CD4-positive, alpha-beta T cell (primary cell): ENCODE measurements at regions not wholly inside any gene's neighbourhood (a gene's known extent, or its start where the extent isn't known, plus 50 kb on each side); places are given as distances from the start of the nearest gene placed in this dataset.

Source experiments
- ATAC-seq: fragments of 200-7000 bp; cut with Tn5 transposase; one replicate; pipeline ENCODE4 v1.10.0; 2022; ENCODE audit warnings: mild to moderate bottlenecking; ENCODE audit not compliant: poor library complexity
- CTCF ChIA-PET: fragments of 350-600 bp; sonication (Branson Sonifier 250); formaldehyde crosslinking; loops from one replicate; lab custom pipeline; 2021; ENCODE audit warnings: antibody characterized with exemption, inconsistent platforms; lab: Charles Lee
- POLR2A ChIA-PET: fragments of 350-600 bp; sonication (Branson Sonifier 250); formaldehyde crosslinking; loops from one replicate; lab custom pipeline; 2021; ENCODE audit warnings: antibody characterized with exemption, inconsistent platforms; lab: Charles Lee
- DNase-seq, 14 experiments: peaks; one replicate each; pipeline ENCODE4 v3.0.0-alpha.2; 2013 to 2020; ENCODE audit warnings: mixed read lengths in 2 of 14
- H3K27ac ChIP-seq, 2 donors: one replicate each; pipeline versions ENCODE4 v1.5.1 to v1.7.0; 2013; ENCODE audit warnings: low read length in 2 of 2, low read depth in 1 of 2, mild to moderate bottlenecking in 1 of 2
- H3K27me3 ChIP-seq, 2 experiments: 1 replicate in 1 of 2; 2 replicates in 1 of 2; pipeline versions ENCODE4 v1.6.1 to v1.7.0; 2013; ENCODE audit warnings: low read length in 2 of 2, control low read depth in 1 of 2, mild to moderate bottlenecking in 1 of 2, moderate library complexity in 1 of 2; ENCODE audit not compliant: insufficient read depth in 2 of 2, control insufficient read depth in 1 of 2
- H3K36me3 ChIP-seq: one replicate; pipeline ENCODE4 v1.6.1; 2013; ENCODE audit warnings: low read length, control low read depth; ENCODE audit not compliant: insufficient read depth
- H3K4me1 ChIP-seq: one replicate; pipeline ENCODE4 v1.6.1; 2013; ENCODE audit warnings: low read length, control low read depth; ENCODE audit not compliant: insufficient read depth
- H3K4me3 ChIP-seq: one replicate; pipeline ENCODE4 v1.5.1; 2013; ENCODE audit warnings: mild to moderate bottlenecking, low read length, moderate library complexity
- H3K9me3 ChIP-seq, 2 experiments: 1 replicate in 1 of 2; 2 replicates in 1 of 2; pipeline versions ENCODE4 v1.6.1 to v1.7.0; 2013; ENCODE audit warnings: low read length in 2 of 2, mild to moderate bottlenecking in 2 of 2, control low read depth in 1 of 2, moderate library complexity in 1 of 2; ENCODE audit not compliant: control insufficient read depth in 1 of 2, insufficient read depth in 1 of 2
- H3K27ac Mint-ChIP-seq: one replicate; pipeline ENCODE4 v1.8.0; 2020; ENCODE audit warnings: mixed read lengths
- H3K27me3 Mint-ChIP-seq: one replicate; pipeline ENCODE4 v1.8.0; 2021; ENCODE audit warnings: mixed read lengths
- H3K36me3 Mint-ChIP-seq: one replicate; pipeline ENCODE4 v1.8.0; 2021; ENCODE audit warnings: low read depth, mixed read lengths
- H3K4me1 Mint-ChIP-seq: one replicate; pipeline ENCODE4 v1.8.0; 2021; ENCODE audit warnings: low read depth, mixed read lengths
- H3K4me3 Mint-ChIP-seq: one replicate; pipeline ENCODE4 v1.8.0; 2020; ENCODE audit warnings: mild to moderate bottlenecking, mixed read lengths
- H3K9me3 Mint-ChIP-seq: one replicate; pipeline ENCODE4 v1.8.0; 2020; ENCODE audit warnings: mixed read lengths
- CTCF ChIP-seq: fragments of 200-600 bp; IDR thresholded peaks from one replicate; pipeline ENCODE4 v1.8.0; 2022; ENCODE audit warnings: antibody characterized with exemption, mild to moderate bottlenecking
- intact Hi-C, 2 experiments: fragments of 100-400 bp; cut with DNase I in 1 of 2; cut with micrococcal nuclease in 1 of 2; formaldehyde crosslinking; loops; one replicate each; pipeline versions ENCODE4 v1.15.1 to v1.9.0; 2023 to 2025; cut with DNase I, micrococcal nuclease

GRCh38 chr21:41663805-41664788 is 102.8 kb downstream of the RIPK4 start:
- H3K27me3 Mint-ChIP-seq = peaks cover 12% of the 10 kb centered on the region
- Histone ChIP-seq H3K4me3 (no peak overlapping the region), H3K36me3 (no peaks in the 10 kb centered on the region), H3K4me1 (no peaks in the 10 kb centered on the region), H3K9me3 (peaks cover 0 to 8% of the 10 kb centered on the region in 2 experiments), H3K27me3 (peaks cover 0 to 12% of the 10 kb centered on the region in 2 experiments), H3K27ac (no peak overlapping the region)
- no peak overlapping the region for H3K27ac Mint-ChIP-seq
- H3K4me3 Mint-ChIP-seq = no peak overlapping the region
- no peak for TF ChIP-seq CTCF
- H3K36me3 Mint-ChIP-seq = no peaks in the 10 kb centered on the region
- intact Hi-C loops = no loop called here
- peak in 2 of 14 experiments; percentile 56 to 65 for DNase-seq
- H3K9me3 Mint-ChIP-seq = no peaks in the 10 kb centered on the region
- ChIA-PET CTCF (no interaction called here), POLR2A (no interaction called here)
- H3K4me1 Mint-ChIP-seq = no peaks in the 10 kb centered on the region
- ATAC-seq = no peak

- no peaks in the 10 kb centered on the region for H3K4me1 ChIP-seq
- H3K27me3 ChIP-seq = peaks cover 0 to 12% of the 10 kb centered on the region in 2 experiments
- H3K4me3 Mint-ChIP-seq = no peak overlapping the region
- no peak for DNase-seq
- H3K27ac Mint-ChIP-seq = no peak overlapping the region
- no peaks in the 10 kb centered on the region for H3K4me1 Mint-ChIP-seq
- peaks cover 0 to 8% of the 10 kb centered on the region in 2 experiments for H3K9me3 ChIP-seq
- intact Hi-C loops = no loop called here
- no peak overlapping the region for H3K4me3 ChIP-seq
- H3K36me3 ChIP-seq = no peaks in the 10 kb centered on the region
- H3K27ac ChIP-seq = no peak overlapping the region
- no peaks in the 10 kb centered on the region for H3K36me3 Mint-ChIP-seq
- peaks cover 16% of the 10 kb centered on the region for H3K27me3 Mint-ChIP-seq
- ChIA-PET CTCF (no interaction called here), POLR2A (no interaction called here)
- TF ChIP-seq CTCF = no peak
- H3K9me3 Mint-ChIP-seq = no peaks in the 10 kb centered on the region
- no peak for ATAC-seq
These were observed 104.1 kb downstream of the RIPK4 start for GRCh38 chr21:41662761-41663160.

GRCh38 chr21:41662161-41662560 is 104.7 kb downstream of the RIPK4 start:
- ChIA-PET POLR2A (no interaction called here), CTCF (no interaction called here)
- Mint-ChIP-seq H3K27ac (no peak overlapping the region), H3K36me3 (no peaks in the 10 kb centered on the region), H3K4me1 (no peaks in the 10 kb centered on the region), H3K9me3 (no peaks in the 10 kb centered on the region), H3K27me3 (peaks cover 16% of the 10 kb centered on the region), H3K4me3 (no peak overlapping the region)
- Histone ChIP-seq H3K4me1 (no peaks in the 10 kb centered on the region), H3K36me3 (no peaks in the 10 kb centered on the region), H3K27me3 (peaks cover 0 to 12% of the 10 kb centered on the region in 2 experiments), H3K4me3 (no peak overlapping the region), H3K27ac (no peak overlapping the region), H3K9me3 (peaks cover 0 to 8% of the 10 kb centered on the region in 2 experiments)
- intact Hi-C loops = no loop called here
- TF ChIP-seq CTCF = no peak
- DNase-seq = no peak
- ATAC-seq = no peak
